GM18951 (cell line): ENCODE measurements at regions not wholly inside any gene's neighbourhood (a gene's known extent, or its start where the extent isn't known, plus 50 kb on each side); places are given as distances from the start of the nearest gene placed in this dataset.
"Not testable (repeated sequence)": the region's sequence is repeated elsewhere in the genome, so short reads cannot be mapped to it uniquely, and the experiment has no call there.

Experiments used
- POLR2A ChIP-seq: IDR thresholded peaks from 4 replicates; pipeline ENCODE4 v1.6.1; 2011; ENCODE audit warnings: mild to moderate bottlenecking; ENCODE audit not compliant: insufficient read length, insufficient read depth; ENCODE audit errors: extremely low read depth
- in situ Hi-C: fragments of 300-500 bp; cut with MboI; formaldehyde crosslinking; loops from one replicate; pipeline ENCODE4 v1.12.0; 2022; ENCODE audit warnings: low sequenced_read_pairs, mixed read lengths, inconsistent platforms; ENCODE audit not compliant: unreplicated experiment

- in situ Hi-C loops: no loop called here
Measured at GRCh38 chrX:63285375-63285774, 65.8 kb downstream of the SPIN4 start.

DNA sequence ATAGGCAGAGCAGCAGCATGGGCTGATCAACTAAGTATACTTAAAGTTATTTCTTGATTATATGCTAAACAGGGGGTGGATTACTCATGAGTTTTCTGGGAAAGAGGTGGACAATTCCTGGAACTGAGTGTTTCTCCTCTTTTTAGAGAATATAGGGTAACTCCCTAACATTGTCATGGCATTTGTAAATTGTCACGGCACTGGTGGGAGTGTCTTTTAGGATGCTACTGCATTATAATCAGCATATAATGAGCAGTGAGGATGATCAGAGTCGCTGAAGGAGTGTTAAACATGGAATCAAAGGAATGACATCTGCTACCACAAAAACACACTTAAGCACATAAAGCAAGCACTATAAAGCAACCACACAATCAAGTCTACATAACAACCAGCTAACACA lies 66.5 kb downstream of the SPIN4 start:
- TF ChIP-seq POLR2A: no peak
- in situ Hi-C loops: no loop called here

More at GRCh38 chrX:63285375-63285774, 65.8 kb downstream of the SPIN4 start:
- TF ChIP-seq POLR2A: no peak

- TF ChIP-seq POLR2A: no peak
- in situ Hi-C loops: no loop called here
Measured at GRCh38 chrX:63283348-63283747, 67.8 kb downstream of the SPIN4 start.

GRCh38 chrX:63282828-63283227 lies 68.3 kb downstream of the SPIN4 start:
- in situ Hi-C loops: no loop called here
- TF ChIP-seq POLR2A: no peak

GRCh38 chrX:63282077-63282476 lies 69.1 kb downstream of the SPIN4 start:
- TF ChIP-seq POLR2A: no peak
- in situ Hi-C loops: no loop called here

- no peak for TF ChIP-seq POLR2A
- in situ Hi-C loops: no loop called here
Measured at GRCh38 chrX:63281465-63281864, 69.7 kb downstream of the SPIN4 start.

GRCh38 chrX:63277394-63277793 lies 73.7 kb downstream of the SPIN4 start:
- in situ Hi-C loops: not testable (repeated sequence)

GRCh38 chrX:63275127-63275526 lies 76.0 kb downstream of the SPIN4 start:
- TF ChIP-seq POLR2A: no peak
- in situ Hi-C loops: no loop called here

- no peak for TF ChIP-seq POLR2A
- in situ Hi-C loops: no loop called here
Measured at GRCh38 chrX:63270873-63271272, 80.3 kb downstream of the SPIN4 start.

GRCh38 chrX:63258144-63258543 lies 93.0 kb downstream of the SPIN4 start:
- in situ Hi-C loops: no loop called here

GRCh38 chrX:63250253-63250868 lies 100.8 kb downstream of the SPIN4 start:
- in situ Hi-C loops: no loop called here
- TF ChIP-seq POLR2A: no peak

More at GRCh38 chrX:63258144-63258543, 93.0 kb downstream of the SPIN4 start:
- no peak for TF ChIP-seq POLR2A

GRCh38 chrX:63242689-63243088 lies 108.4 kb downstream of the SPIN4 start:
- in situ Hi-C loops: loop anchor here (10.0 kb wide), 1 partner anchor 118 kb away; no protein-coding TSS in a partner anchor

DNA sequence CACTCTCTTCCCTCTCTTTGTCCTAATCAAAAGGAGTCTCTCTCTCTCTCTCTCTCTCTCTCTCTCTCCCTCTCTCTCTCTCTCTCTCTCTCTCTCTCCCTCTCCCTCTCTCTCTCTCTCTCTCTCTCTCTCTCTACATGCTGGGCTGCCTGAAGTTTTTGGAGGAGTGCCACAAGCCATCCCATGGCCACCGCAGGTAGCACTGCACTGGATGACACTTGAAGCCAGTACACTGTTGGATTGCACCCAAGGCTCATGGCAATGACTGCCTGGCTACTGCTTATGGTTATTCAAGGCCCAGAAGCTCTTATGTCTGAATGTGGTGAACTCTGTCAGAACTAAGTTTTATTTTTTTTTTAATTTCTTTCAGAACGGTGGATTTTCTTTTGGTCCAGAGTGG lies 115.2 kb downstream of the SPIN4 start:
- in situ Hi-C loops: not testable (repeated sequence)

DNA sequence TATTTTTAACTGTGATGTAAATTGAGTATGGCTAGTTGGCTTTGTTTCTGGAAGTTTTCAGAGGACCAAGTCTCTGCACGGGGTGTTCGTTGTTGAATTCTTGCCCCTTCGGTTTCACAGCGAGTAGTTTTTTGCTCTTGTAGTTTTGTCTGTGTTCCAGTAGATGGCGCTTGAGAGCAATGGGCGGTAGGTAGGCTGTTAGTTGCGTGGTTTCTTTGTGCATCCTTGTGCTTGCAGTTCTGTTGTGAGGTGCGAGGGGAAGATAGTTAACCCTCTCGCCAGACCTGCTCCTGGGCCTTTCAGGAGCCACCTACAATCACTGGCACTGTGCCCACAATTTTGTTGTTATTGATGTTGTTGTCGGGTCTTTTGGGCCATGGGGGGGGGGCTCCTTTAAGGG lies 118.1 kb downstream of the SPIN4 start:
- in situ Hi-C loops: not testable (repeated sequence)

- in situ Hi-C loops: not testable (repeated sequence)
Measured at GRCh38 chrX:63218202-63218601, 132.9 kb downstream of the SPIN4 start.

DNA sequence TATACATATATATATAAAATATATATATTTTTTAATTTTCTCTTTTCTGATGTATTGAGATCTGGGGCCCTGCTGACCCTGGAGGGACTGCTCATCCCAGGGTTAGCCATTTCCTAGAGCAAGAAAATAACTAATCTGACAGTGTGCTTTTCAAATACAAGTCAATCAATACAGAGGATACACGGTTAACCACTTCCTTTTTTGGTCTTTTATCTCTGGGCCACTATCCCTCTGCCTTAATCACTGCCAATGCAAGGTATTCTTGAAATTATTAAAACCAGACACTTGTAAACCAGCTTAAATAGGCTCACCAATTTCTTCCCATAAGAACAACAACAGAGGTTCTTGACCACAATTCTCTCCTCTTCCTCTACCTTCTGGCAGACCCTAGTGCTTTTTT lies 133.6 kb downstream of the SPIN4 start:
- in situ Hi-C loops: not testable (repeated sequence)

DNA sequence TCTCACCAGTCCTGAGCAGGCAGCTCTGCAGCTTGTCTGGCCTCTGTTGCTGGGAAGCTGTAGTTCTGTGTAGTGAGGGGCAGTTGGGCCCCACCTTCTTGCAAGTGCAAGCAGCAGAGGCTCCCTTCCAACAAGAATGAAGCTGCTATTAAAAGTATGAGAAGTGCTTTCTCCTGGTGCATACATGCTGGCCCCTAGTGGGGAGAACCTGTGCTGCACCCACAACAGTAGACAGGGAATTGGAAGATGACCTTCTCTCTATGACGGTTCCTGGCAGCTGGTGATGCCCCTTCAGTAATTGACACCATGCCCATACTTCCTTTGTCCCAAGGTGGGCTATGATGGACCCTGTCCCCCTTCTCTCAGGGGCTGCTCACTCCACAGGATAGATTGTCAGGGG lies 141.5 kb downstream of the SPIN4 start:
- in situ Hi-C loops: not testable (repeated sequence)

DNA sequence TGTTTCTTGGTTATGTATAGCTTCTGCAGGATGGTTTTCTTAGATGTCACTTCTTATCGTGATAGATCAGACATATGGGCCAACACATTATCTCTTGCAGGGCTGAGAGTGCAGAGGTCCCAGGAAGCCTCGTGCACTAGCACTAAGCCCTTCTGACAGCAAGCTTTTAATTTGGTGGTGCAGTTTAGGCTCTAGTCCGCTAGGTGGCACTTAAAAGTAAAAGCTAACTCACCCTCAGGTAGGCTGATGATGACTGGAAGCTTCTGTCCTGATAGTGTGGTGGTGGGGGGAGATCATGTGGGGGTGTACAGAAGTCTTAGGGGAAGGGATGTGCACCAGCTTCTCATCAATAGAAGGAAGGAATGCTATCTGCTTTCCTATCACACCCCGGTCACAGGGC lies 142.0 kb downstream of the SPIN4 start:
- in situ Hi-C loops: not testable (repeated sequence)

DNA sequence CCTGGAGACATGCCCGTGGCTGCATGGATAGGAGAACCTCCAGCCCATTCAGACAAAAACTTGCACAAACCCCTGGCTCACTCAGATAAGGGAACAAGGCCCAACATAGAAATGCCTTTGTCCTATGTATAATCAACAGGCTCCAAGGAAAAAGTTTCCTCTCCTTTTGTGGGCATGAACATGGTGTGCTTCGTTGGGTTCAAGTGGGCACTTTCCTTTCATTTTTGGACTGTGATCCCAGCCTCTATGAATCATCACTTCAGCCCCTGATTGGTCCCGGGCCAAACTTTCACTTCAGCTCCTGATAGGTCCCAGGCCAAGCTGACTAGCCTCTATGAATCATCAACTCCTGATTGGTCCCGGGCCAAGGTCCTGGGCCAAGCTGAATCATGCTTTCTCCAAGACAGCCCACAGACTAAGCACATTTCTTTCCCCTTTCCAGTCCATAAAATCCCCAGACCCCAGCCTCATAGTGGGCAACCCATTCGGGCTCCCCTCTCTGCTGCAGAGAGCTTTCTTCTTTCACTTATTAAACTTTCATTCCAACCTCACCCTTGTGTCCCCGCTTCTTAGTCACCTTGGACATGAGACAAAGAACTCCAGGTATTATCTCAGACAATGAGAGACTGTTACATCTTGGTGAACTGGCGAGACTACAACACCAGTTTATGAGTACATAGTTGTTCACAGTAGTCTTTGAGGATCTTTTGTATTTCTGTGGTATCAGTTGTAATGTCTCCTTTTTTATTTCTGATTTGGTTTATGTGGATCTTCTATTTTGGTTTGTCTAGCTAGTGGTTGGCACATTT lies 146.7 kb downstream of the SPIN4 start:
- in situ Hi-C loops: not testable (repeated sequence)

- in situ Hi-C loops: not testable (repeated sequence)
Measured at GRCh38 chrX:63201987-63202386, 149.1 kb downstream of the SPIN4 start.
